IPS-18c (cell line): ENCODE measurements at regions not wholly inside any gene's neighbourhood (a gene's known extent, or its start where the extent isn't known, plus 50 kb on each side); places are given as distances from the start of the nearest gene placed in this dataset.

Experiments used
- H3K4me3 ChIP-seq: 2 replicates; pipeline ENCODE4 v1.7.0; 2013; ENCODE audit warnings: low read depth, mild to moderate bottlenecking, low read length, moderate library complexity; ENCODE audit not compliant: insufficient read depth
- H3K9me3 ChIP-seq: one replicate; pipeline ENCODE4 v1.6.1; 2013; ENCODE audit warnings: mild to moderate bottlenecking, low read length, moderate library complexity; ENCODE audit not compliant: control insufficient read depth, insufficient read depth

- Histone ChIP-seq H3K9me3 (no peaks in the 10 kb centered on the region), H3K4me3 (no peak overlapping the region)
These were observed 187.1 kb upstream of the WWC1 start for GRCh38 chr5:168104350-168104749.

GRCh38 chr5:168104811-168105481 lies 186.5 kb upstream of the WWC1 start:
- Histone ChIP-seq H3K9me3 (no peaks in the 10 kb centered on the region), H3K4me3 (no peak overlapping the region)

- H3K4me3 ChIP-seq, result no peak overlapping the region
- no peaks in the 10 kb centered on the region for H3K9me3 ChIP-seq
These were observed 185.3 kb upstream of the WWC1 start for GRCh38 chr5:168106008-168106761.

- H3K4me3 ChIP-seq, result no peak overlapping the region
- no peaks in the 10 kb centered on the region for H3K9me3 ChIP-seq
These were observed 182.0 kb upstream of the WWC1 start for GRCh38 chr5:168109441-168109840.

GRCh38 chr5:168110384-168110783 lies 181.1 kb upstream of the WWC1 start:
- Histone ChIP-seq H3K4me3 (no peak overlapping the region), H3K9me3 (no peaks in the 10 kb centered on the region)

- no peak overlapping the region for H3K4me3 ChIP-seq
- H3K9me3 ChIP-seq, result no peaks in the 10 kb centered on the region
These were observed 180.3 kb upstream of the WWC1 start for GRCh38 chr5:168110870-168111832.

GRCh38 chr5:168114444-168115017 lies 176.9 kb upstream of the WWC1 start:
- Histone ChIP-seq H3K9me3 (no peaks in the 10 kb centered on the region), H3K4me3 (no peak overlapping the region)

GRCh38 chr5:168117469-168117868 lies 174.0 kb upstream of the WWC1 start:
- Histone ChIP-seq H3K9me3 (no peaks in the 10 kb centered on the region), H3K4me3 (no peak overlapping the region)

GRCh38 chr5:168118042-168118668 lies 173.3 kb upstream of the WWC1 start:
- Histone ChIP-seq H3K4me3 (no peak overlapping the region), H3K9me3 (no peaks in the 10 kb centered on the region)

GRCh38 chr5:168120401-168121137 lies 170.9 kb upstream of the WWC1 start:
- H3K4me3 ChIP-seq, result no peak overlapping the region
- H3K9me3 ChIP-seq, result no peaks in the 10 kb centered on the region

GRCh38 chr5:168121138-168121494 lies 170.3 kb upstream of the WWC1 start:
- no peaks in the 10 kb centered on the region for H3K9me3 ChIP-seq
- no peak overlapping the region for H3K4me3 ChIP-seq

- Histone ChIP-seq H3K4me3 (no peak overlapping the region), H3K9me3 (no peaks in the 10 kb centered on the region)
These were observed 167.6 kb upstream of the WWC1 start for GRCh38 chr5:168123631-168124528.

- no peaks in the 10 kb centered on the region for H3K9me3 ChIP-seq
- H3K4me3 ChIP-seq, result no peak overlapping the region
These were observed 165.8 kb upstream of the WWC1 start for GRCh38 chr5:168125445-168126199.

GRCh38 chr5:168126606-168127005 lies 164.8 kb upstream of the WWC1 start:
- Histone ChIP-seq H3K4me3 (no peak overlapping the region), H3K9me3 (no peaks in the 10 kb centered on the region)

- no peak overlapping the region for H3K4me3 ChIP-seq
- H3K9me3 ChIP-seq, result no peaks in the 10 kb centered on the region
These were observed 163.3 kb upstream of the WWC1 start for GRCh38 chr5:168128111-168128510.
